ENCODE measurements at regions not wholly inside any gene's neighbourhood (a gene's known extent, or its start where the extent isn't known, plus 50 kb on each side); places are given as distances from the start of the nearest gene placed in this dataset.
"Not testable (repeated sequence)": the region's sequence is repeated elsewhere in the genome, so short reads cannot be mapped to it uniquely, and the experiment has no call there.

GRCh38 chr16:77070683-77071082 lies 120.3 kb upstream of the MON1B start:
- no peak for DNase-seq

- no peak for DNase-seq
Measured at GRCh38 chr16:77076839-77077238, 114.2 kb upstream of the MON1B start.

GRCh38 chr16:77077256-77077922 lies 113.6 kb upstream of the MON1B start:
- no peak for DNase-seq

- DNase-seq, result no peak
Measured at GRCh38 chr16:77085981-77086380, 105.0 kb upstream of the MON1B start.

- no peak for DNase-seq
Measured at GRCh38 chr16:77090062-77090461, 100.9 kb upstream of the MON1B start.

GRCh38 chr16:77093309-77093708 lies 97.7 kb upstream of the MON1B start:
- no peak for DNase-seq

GRCh38 chr16:77093999-77094398 lies 97.0 kb upstream of the MON1B start:
- no peak for DNase-seq

GRCh38 chr16:77111056-77111565 lies 79.9 kb upstream of the MON1B start:
- DNase-seq, result no peak

- no peak for DNase-seq
Measured at GRCh38 chr16:77112746-77113145, 78.2 kb upstream of the MON1B start.

GRCh38 chr16:77113835-77114234 lies 77.2 kb upstream of the MON1B start:
- no peak for DNase-seq

GRCh38 chr16:77114361-77114760 lies 76.6 kb upstream of the MON1B start:
- not testable (repeated sequence) for DNase-seq

- DNase-seq, result no peak
Measured at GRCh38 chr16:77116856-77117255, 74.1 kb upstream of the MON1B start.

- no peak for DNase-seq
Measured at GRCh38 chr16:77117707-77118106, 73.3 kb upstream of the MON1B start.

GRCh38 chr16:77131398-77131797 lies 59.6 kb upstream of the MON1B start:
- DNase-seq, result no peak

- DNase-seq, result no peak
Measured at GRCh38 chr16:77132051-77132618, 58.9 kb upstream of the MON1B start.

GRCh38 chr16:77133706-77134105 lies 57.3 kb upstream of the MON1B start:
- DNase-seq, result no peak

- no peak for DNase-seq
Measured at GRCh38 chr16:77137045-77137444, 53.9 kb upstream of the MON1B start.

All from CD4-positive, alpha-beta T cell treated with Interferon alpha-2 for 1 hour (primary cell).